HL-60 (cell line): ENCODE measurements at regions not wholly inside any gene's neighbourhood (a gene's known extent, or its start where the extent isn't known, plus 50 kb on each side); places are given as distances from the start of the nearest gene placed in this dataset.

Experiments
- POLR2AphosphoS5 ChIP-seq: IDR thresholded peaks from 2 replicates; pipeline ENCODE4 v1.6.1; 2012; ENCODE audit warnings: low read depth
- TF ChIP-seq, protein P1 (sequence below): IDR thresholded peaks from one replicate; pipeline ENCODE4 v1.5.1; 2011; ENCODE audit warnings: low read length, control low read depth, inconsistent platforms; ENCODE audit not compliant: insufficient read depth

- TF ChIP-seq POLR2AphosphoS5 = no peak
- TF ChIP-seq, protein P1, sequence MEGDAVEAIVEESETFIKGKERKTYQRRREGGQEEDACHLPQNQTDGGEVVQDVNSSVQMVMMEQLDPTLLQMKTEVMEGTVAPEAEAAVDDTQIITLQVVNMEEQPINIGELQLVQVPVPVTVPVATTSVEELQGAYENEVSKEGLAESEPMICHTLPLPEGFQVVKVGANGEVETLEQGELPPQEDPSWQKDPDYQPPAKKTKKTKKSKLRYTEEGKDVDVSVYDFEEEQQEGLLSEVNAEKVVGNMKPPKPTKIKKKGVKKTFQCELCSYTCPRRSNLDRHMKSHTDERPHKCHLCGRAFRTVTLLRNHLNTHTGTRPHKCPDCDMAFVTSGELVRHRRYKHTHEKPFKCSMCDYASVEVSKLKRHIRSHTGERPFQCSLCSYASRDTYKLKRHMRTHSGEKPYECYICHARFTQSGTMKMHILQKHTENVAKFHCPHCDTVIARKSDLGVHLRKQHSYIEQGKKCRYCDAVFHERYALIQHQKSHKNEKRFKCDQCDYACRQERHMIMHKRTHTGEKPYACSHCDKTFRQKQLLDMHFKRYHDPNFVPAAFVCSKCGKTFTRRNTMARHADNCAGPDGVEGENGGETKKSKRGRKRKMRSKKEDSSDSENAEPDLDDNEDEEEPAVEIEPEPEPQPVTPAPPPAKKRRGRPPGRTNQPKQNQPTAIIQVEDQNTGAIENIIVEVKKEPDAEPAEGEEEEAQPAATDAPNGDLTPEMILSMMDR = no peak
These were observed 131.6 kb upstream of the PLEKHG7 start for GRCh38 chr12:92571169-92571568.
